HG02763 (cell line): ENCODE measurements at regions not wholly inside any gene's neighbourhood (a gene's known extent, or its start where the extent isn't known, plus 50 kb on each side); places are given as distances from the start of the nearest gene placed in this dataset.
"Not testable (repeated sequence)": the region's sequence is repeated elsewhere in the genome, so short reads cannot be mapped to it uniquely, and the experiment has no call there.

ENCODE experiments used
- ATAC-seq: cut with Tn5 transposase; IDR thresholded peaks from one replicate; pipeline ENCODE4 v1.9.1; 2021; ENCODE audit warnings: mild to moderate bottlenecking, moderate library complexity; ENCODE audit not compliant: unreplicated experiment

DNA sequence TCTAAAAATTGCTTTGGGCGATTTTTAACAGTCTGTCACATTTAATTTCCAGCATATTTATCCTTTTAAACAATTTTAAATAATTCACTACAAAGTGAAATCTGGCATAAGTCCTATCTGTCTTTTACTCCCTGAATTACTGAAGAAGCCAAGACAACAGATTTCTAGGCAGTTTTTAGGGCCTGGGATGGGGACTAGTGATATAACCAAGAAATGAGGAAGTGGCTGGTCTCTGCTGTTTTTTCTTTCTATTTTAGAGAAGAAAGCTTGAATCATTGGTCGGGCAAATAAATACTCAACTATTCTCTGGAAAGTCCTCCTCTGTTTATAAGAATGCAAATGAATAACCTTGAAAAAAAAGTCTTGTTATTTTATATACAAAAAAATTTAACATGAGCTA lies 79.7 kb upstream of the SSBP2 start:
- no peak for ATAC-seq

GRCh38 chr5:81829242-81829641 lies 78.3 kb upstream of the SSBP2 start:
- no peak for ATAC-seq

DNA sequence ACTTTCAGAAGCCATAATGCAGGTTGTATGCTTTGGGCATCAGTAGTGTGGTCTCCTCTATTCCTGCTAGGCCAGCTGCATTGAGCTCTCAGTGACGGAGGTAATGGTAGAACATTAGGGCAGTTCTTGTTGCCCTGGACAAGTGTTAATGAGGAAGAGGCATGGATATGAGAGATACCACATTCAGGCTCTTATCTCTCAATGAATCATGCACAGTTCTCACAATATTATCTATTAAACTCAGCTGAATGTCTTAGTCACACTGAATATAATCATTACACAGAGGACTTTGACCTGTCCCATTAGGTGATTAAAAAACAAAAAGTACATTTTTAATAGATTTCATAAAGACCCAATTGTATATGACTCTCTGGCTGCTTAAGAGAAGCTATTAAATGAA lies 76.6 kb upstream of the SSBP2 start:
- no peak for ATAC-seq

- no peak for ATAC-seq
Measured at GRCh38 chr5:81826128-81826527, 75.2 kb upstream of the SSBP2 start.

GRCh38 chr5:81825237-81825636 lies 74.3 kb upstream of the SSBP2 start:
- ATAC-seq = no peak

GRCh38 chr5:81823736-81824135 lies 72.8 kb upstream of the SSBP2 start:
- not testable (repeated sequence) for ATAC-seq

DNA sequence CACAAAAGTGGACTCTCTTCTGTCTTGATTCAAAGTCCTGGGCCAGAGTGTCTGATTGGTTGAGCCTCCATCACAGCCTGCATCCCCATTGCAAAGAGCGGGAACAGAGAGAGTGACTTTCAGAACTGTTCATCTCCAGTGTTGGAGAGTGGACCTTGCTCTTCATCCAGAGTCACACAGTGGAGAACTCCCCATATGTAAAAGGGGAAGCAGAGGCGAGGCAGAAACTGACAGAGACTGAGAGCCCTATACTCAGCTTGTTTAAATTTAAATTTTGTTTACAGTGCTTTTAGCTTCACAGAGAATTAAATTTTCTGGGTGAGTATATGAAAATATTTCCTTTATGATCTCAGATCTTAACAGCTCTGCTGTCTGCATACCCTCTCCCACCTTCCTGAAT lies 70.0 kb upstream of the SSBP2 start:
- ATAC-seq = no peak

DNA sequence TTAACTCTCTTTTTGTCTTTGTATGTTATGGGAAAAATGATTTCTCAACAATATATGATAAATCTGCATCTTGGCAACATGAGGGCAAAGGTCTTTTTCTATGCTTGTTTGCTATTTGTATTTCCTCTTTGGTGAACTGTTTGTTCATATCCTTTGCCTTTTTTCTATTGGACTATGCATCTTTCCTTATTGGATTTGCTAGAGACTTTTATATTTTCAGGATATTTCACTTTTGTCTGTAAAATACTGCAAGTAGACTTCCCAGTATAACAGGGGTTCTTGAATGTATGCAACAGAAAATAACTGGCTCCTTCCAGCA lies 69.4 kb upstream of the SSBP2 start:
- ATAC-seq = no peak

DNA sequence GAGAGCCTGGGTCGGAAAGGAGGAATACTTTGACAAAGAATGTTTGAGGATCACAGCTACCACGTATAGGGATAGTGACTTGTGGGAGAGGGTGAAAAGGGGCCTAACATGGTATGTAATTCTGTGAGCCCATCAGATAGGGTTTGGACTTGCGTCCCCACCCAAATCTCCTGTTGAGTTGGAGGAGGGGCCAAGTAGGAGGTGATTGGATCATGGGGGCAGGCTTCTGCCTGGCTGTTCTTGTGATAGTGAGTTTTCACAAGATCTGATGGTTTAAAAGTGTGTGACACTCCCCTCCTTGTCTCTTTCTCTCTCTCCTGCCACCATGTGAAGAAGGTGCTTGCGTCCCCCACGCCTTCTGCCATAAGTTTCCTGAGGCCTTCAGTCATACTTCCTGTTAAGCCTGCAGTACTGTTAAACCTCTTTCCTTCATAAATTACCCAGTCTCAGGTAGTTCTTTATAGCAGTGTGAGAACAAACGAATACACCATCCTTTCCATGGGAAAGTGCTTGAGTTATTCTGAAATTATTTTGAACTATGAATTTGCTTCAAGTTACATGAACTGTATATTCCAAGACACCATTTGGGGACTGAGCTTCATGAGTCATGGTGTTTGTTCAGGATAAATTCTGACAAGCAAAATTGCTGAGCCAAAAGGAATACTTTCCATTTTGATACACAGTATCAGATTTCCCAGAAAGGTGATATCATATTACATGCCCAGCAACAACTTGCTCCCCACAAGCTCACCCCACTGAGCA lies 68.8 kb upstream of the SSBP2 start:
- ATAC-seq = no peak

- no peak for ATAC-seq
Measured at GRCh38 chr5:81817980-81818379, 67.1 kb upstream of the SSBP2 start.

GRCh38 chr5:81817086-81817485 lies 66.2 kb upstream of the SSBP2 start:
- ATAC-seq = no peak

DNA sequence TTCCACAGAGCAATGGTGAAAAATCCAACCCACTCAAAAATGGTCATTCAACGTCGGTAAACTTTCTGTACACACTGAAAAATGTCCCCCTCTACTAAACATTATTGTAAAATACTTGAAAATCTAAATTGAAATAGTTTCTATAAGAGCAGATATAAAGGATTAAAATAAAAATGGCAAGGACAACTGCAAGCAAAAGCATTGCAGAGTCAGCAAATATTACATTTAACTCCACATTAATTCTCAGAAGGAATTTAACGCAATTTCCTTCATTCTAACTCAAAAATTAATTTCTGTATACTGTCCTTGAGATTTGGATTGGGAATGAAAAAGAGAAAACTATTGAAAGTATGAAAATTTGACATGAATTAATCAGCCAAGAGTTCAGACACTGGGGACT lies 64.4 kb upstream of the SSBP2 start:
- ATAC-seq = no peak

DNA sequence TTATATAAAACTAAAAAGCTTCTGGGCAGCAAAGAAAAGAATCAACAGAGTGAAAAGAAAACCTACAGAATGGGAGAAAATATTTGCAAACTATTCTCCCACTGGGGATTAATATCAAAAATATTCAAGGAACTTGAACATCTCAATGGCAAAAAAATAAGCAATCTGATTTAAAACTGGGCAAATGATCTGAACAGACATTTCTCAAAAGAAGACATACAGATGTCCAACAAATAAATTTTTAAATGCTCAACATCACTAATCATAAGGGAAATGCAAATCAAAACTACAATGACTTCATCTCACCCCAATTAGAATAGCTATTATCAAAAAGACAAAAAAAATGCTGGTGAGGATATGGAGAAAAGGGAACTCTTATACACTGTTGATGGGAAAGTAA lies 57.2 kb upstream of the SSBP2 start:
- no peak for ATAC-seq

GRCh38 chr5:81805086-81805485 lies 54.2 kb upstream of the SSBP2 start:
- ATAC-seq = no peak

DNA sequence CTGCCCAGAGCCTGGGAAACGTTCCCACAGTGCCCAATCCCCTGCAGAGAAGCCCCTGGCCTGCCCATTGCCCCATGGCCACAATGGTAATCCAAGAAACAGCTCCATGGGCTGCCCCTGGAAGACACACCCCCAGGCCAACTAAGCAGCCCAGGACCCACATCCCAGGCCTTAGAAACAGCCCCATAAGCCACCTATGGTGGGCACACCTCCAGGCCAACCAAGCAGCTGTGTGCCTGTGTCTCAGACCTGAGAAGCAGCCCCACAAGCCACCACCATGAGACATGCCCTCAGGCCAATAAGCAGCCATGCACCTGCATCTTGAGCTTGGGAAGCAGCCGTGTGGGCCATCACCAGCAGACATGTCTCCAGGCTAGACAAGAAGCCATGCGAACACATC lies 52.9 kb upstream of the SSBP2 start:
- ATAC-seq = no peak

DNA sequence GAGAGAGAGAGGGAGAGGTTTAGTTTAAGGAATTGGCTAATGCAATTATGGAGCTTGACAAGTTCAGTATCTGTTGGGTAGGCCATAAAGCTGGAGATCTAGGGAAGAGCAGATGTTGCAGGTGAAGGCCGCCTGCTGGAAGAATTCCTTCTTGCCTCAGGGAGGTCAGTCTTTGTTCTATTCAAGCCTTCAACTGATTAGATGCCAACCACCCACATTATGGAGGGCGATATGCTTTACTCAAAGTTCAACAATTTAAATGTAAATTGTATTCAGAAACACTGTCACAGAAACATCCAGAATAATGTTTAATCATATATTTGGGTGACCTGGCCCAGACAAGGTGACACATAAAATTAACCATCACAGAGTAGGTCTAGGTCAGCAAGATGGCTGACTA lies 51.7 kb upstream of the SSBP2 start:
- ATAC-seq = no peak

DNA sequence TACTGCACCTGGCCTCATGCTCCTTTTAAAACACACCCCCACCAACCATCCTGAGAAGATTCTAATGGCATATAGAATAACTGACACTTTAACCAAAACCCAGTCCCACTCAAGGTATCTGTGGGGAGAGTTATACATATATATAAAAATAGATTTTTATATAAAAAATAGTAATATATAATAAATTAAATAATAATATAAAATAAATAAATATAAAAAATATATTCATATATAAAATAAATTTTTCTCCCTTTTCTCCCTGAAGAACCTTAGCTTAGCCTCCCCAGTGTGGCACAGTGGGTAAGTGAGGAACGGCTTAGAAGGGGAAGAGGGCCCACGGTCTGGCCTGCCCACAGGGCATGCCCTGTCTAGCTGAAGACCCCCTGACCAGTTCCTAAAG lies 51.1 kb upstream of the SSBP2 start:
- no peak for ATAC-seq

- no peak for ATAC-seq
Measured at GRCh38 chr5:81800797-81801196, 49.9 kb upstream of the SSBP2 start.
